NCI-H1105 treated with DMSO at 0.1 percent for 48 hours (cell line): ENCODE measurements at regions not wholly inside any gene's neighbourhood (a gene's known extent, or its start where the extent isn't known, plus 50 kb on each side); places are given as distances from the start of the nearest gene placed in this dataset.

Source experiments
- DNase-seq: peaks from one replicate; lab custom pipeline; 2025; lab: John Stamatoyannopoulos, UW

GRCh38 chr7:114755856-114756255 is 166.0 kb upstream of the MDFIC start:
- DNase-seq: no peak

- DNase-seq: no peak
Measured at GRCh38 chr7:114758661-114759227, 163.2 kb upstream of the MDFIC start.

GRCh38 chr7:114759347-114760062 is 162.4 kb upstream of the MDFIC start:
- DNase-seq: peak; percentile 30

GRCh38 chr7:114760477-114760876 is 161.4 kb upstream of the MDFIC start:
- DNase-seq: no peak

- DNase-seq: no peak
Measured at GRCh38 chr7:114761973-114762372, 159.9 kb upstream of the MDFIC start.

- DNase-seq: no peak
Measured at GRCh38 chr7:114765331-114766040, 156.4 kb upstream of the MDFIC start.

- DNase-seq: no peak
Measured at GRCh38 chr7:114766041-114766356, 155.9 kb upstream of the MDFIC start.

GRCh38 chr7:114777288-114777687 is 144.6 kb upstream of the MDFIC start:
- DNase-seq: no peak

GRCh38 chr7:114783508-114783907 is 138.4 kb upstream of the MDFIC start:
- no peak for DNase-seq

GRCh38 chr7:114784177-114784576 is 137.7 kb upstream of the MDFIC start:
- DNase-seq: no peak

- peak; percentile 22 for DNase-seq
Measured at GRCh38 chr7:114784746-114785145, 137.1 kb upstream of the MDFIC start.

GRCh38 chr7:114785496-114785895 is 136.4 kb upstream of the MDFIC start:
- DNase-seq: no peak

GRCh38 chr7:114786455-114786854 is 135.4 kb upstream of the MDFIC start:
- DNase-seq: no peak

GRCh38 chr7:114787556-114787955 is 134.3 kb upstream of the MDFIC start:
- no peak for DNase-seq

GRCh38 chr7:114788706-114789105 is 133.2 kb upstream of the MDFIC start:
- DNase-seq: no peak

- DNase-seq: no peak
Measured at GRCh38 chr7:114789161-114789560, 132.7 kb upstream of the MDFIC start.

- DNase-seq: no peak
Measured at GRCh38 chr7:114789871-114790311, 132.0 kb upstream of the MDFIC start.

- no peak for DNase-seq
Measured at GRCh38 chr7:114790521-114790920, 131.4 kb upstream of the MDFIC start.

GRCh38 chr7:114791771-114792170 is 130.1 kb upstream of the MDFIC start:
- DNase-seq: no peak

GRCh38 chr7:114793155-114793845 is 128.6 kb upstream of the MDFIC start:
- DNase-seq: no peak

GRCh38 chr7:114795475-114795874 is 126.4 kb upstream of the MDFIC start:
- DNase-seq: no peak

- no peak for DNase-seq
Measured at GRCh38 chr7:114799628-114800028, 122.3 kb upstream of the MDFIC start.

- DNase-seq: no peak
Measured at GRCh38 chr7:114802632-114803031, 119.3 kb upstream of the MDFIC start.
